Adrenal gland (tissue), 5 donors: ENCODE measurements at regions not wholly inside any gene's neighbourhood (a gene's known extent, or its start where the extent isn't known, plus 50 kb on each side); places are given as distances from the start of the nearest gene placed in this dataset.

Experiments
- CTCF ChIP-seq, 6 experiments: fragments of 450-650 bp in 4 of 6; fragments of 200-600 bp in 2 of 6; sonication (generic) in 1 of 6; IDR thresholded peaks; 1 replicate in 5 of 6; 2 replicates in 1 of 6; pipeline versions ENCODE4 v1.5.1 to v1.8.0; 2016 to 2021; ENCODE audit warnings: antibody characterized with exemption in 6 of 6, mild to moderate bottlenecking in 2 of 6, moderate library complexity in 1 of 6
- POLR2A ChIP-seq, 2 donors: fragments of 450-650 bp; IDR thresholded peaks; one replicate each; pipeline ENCODE4 v1.6.1; 2017; ENCODE audit warnings: antibody characterized with exemption in 2 of 2, mild to moderate bottlenecking in 2 of 2, moderate library complexity in 1 of 2
- donor health status: DM: no; HTN: no; CAD: no.

- TF ChIP-seq CTCF (IDR thresholded peaks at IDR 0.05) (no peak), POLR2A (IDR thresholded peaks at IDR 0.05) (no peak)
Measured at GRCh38 chr19:32103541-32103940, 241.9 kb upstream of the ZNF507 start.
